HepG2 (cell line): ENCODE measurements at regions not wholly inside any gene's neighbourhood (a gene's known extent, or its start where the extent isn't known, plus 50 kb on each side); places are given as distances from the start of the nearest gene placed in this dataset.

Experiments
- ATAC-seq: fragments of 200-7000 bp; cut with Tn5 transposase; 3 replicates; pipeline ENCODE4 v1.9.1; 2020; ENCODE audit warnings: mild to moderate bottlenecking, moderate library complexity
- BruUV-seq: library from RNA; stranded (reverse); fragments of 400-500 nt; replicated peaks from 2 replicates; lab custom pipeline; 2021; lab: Mats Ljungman, UMichigan
- CTCF ChIA-PET: fragments of 300-600 bp; formaldehyde crosslinking; extraction: SDS; loops from one replicate; lab custom pipeline; 2021; ENCODE audit warnings: low total read pairs, inconsistent platforms, low intra/inter-chr PET ratio; lab: Yijun Ruan, JAX
- POLR2A ChIA-PET: fragments of 350-600 bp; sonication (Branson Sonifier 250); formaldehyde crosslinking; loops from one replicate; lab custom pipeline; 2020; ENCODE audit warnings: antibody characterized with exemption, inconsistent platforms; lab: Yijun Ruan, JAX
- DNase-seq: peaks from one replicate; pipeline ENCODE4 v3.0.0-alpha.2; 2015; ENCODE audit warnings: low spot score
- FAIRE-seq: peaks from 3 replicates; lab custom pipeline; 2011; peaks lifted over from hg19 to GRCh38; lab: Jason Lieb, UNC
- H2AFZ ChIP-seq: one replicate; pipeline ENCODE4 v1.6.1; 2011; ENCODE audit warnings: low read length, inconsistent platforms
- H3K27ac ChIP-seq: fragments of 300-600 bp; 3 replicates; pipeline ENCODE4 v1.8.0; 2011; ENCODE audit warnings: mixed run types, mild to moderate bottlenecking, mixed read lengths, low read length, inconsistent platforms; ENCODE audit not compliant: insufficient read depth; ENCODE audit errors: extremely low read length
- H3K27me3 ChIP-seq, 2 experiments: fragments of 200-600 bp in 1 of 2; 2 replicates in 1 of 2; 3 replicates in 1 of 2; pipeline versions ENCODE4 v1.6.0 to v1.8.0; 2011; ENCODE audit warnings: low read length in 2 of 2, mild to moderate bottlenecking in 2 of 2, moderate library complexity in 2 of 2, inconsistent platforms in 1 of 2; ENCODE audit not compliant: insufficient read depth in 2 of 2, control insufficient read depth in 1 of 2
- H3K36me3 ChIP-seq, 2 experiments: fragments of 200-600 bp in 1 of 2; replicated peaks in 1 of 2; 2 replicates in 1 of 2; 3 replicates in 1 of 2; pipeline versions ENCODE4 v1.5.1 to v1.8.0; 2011; ENCODE audit warnings: low read length in 2 of 2, inconsistent platforms in 1 of 2; ENCODE audit not compliant: insufficient read depth in 2 of 2, control insufficient read depth in 1 of 2
- H3K4me1 ChIP-seq: 2 replicates; pipeline ENCODE4 v1.5.1; 2012; ENCODE audit warnings: low read length, inconsistent platforms; ENCODE audit not compliant: insufficient read depth
- H3K4me2 ChIP-seq: 2 replicates; pipeline ENCODE4 v1.6.0; 2011; ENCODE audit warnings: low read depth, low read length, inconsistent platforms
- H3K4me3 ChIP-seq, 3 experiments: fragments of 200-600 bp in 1 of 3; sonication (generic), shearing (Covaris generic) in 1 of 3; replicated peaks in 1 of 3; 2 replicates each; pipeline ENCODE4 v1.5.1; 2011 to 2016; ENCODE audit warnings: low read length in 3 of 3, inconsistent platforms in 2 of 3, low read depth in 2 of 3, mild to moderate bottlenecking in 2 of 3, control low read depth in 1 of 3, mixed read lengths in 1 of 3; ENCODE audit not compliant: insufficient read depth in 1 of 3
- H3K79me2 ChIP-seq: one replicate; pipeline ENCODE4 v1.6.1; 2011; ENCODE audit warnings: low read length, inconsistent platforms; ENCODE audit not compliant: insufficient read depth
- H3K9ac ChIP-seq: 2 replicates; pipeline ENCODE4 v1.6.0; 2011; ENCODE audit warnings: mild to moderate bottlenecking, low read depth, low read length, inconsistent platforms; ENCODE audit not compliant: insufficient read depth
- H3K9me3 ChIP-seq: 2 replicates; pipeline ENCODE4 v1.5.1; 2012; ENCODE audit warnings: mild to moderate bottlenecking, low read length
- H4K20me1 ChIP-seq: 2 replicates; pipeline ENCODE4 v1.6.0; 2011; ENCODE audit warnings: inconsistent platforms, mild to moderate bottlenecking, low read length, moderate library complexity; ENCODE audit not compliant: insufficient read depth
- EEA1 ChIP-seq: sonication (generic); formaldehyde crosslinking; IDR thresholded peaks from 2 replicates; pipeline ENCODE4 v1.5.1; 2020; ENCODE audit warnings: mild to moderate bottlenecking, missing genetic modification reagents, borderline replicate concordance
- HINFP ChIP-seq: sonication (generic); formaldehyde crosslinking; IDR thresholded peaks from 2 replicates; pipeline ENCODE4 v1.4.0; 2020; ENCODE audit warnings: low read depth, mild to moderate bottlenecking, missing genetic modification reagents
- KLF6 ChIP-seq: IDR thresholded peaks from 2 replicates; pipeline ENCODE4 v1.8.0; 2016; ENCODE audit warnings: missing biosample characterization, missing genetic modification reagents
- MAX ChIP-seq: IDR thresholded peaks from 2 replicates; pipeline ENCODE4 v1.6.1; 2012; ENCODE audit warnings: inconsistent platforms
- NCOR1 ChIP-seq: fragments of 200-600 bp; sonication (generic); IDR thresholded peaks from 2 replicates; pipeline ENCODE4 v1.7.0; 2017; ENCODE audit warnings: antibody characterized with exemption, low read length, borderline replicate concordance
- RBM39 ChIP-seq: fragments of 200-400 bp; formaldehyde crosslinking; IDR thresholded peaks from one replicate; pipeline ENCODE4 v1.6.1; 2018; ENCODE audit warnings: antibody characterized with exemption, mild to moderate bottlenecking, low read depth, low read length; ENCODE audit not compliant: poor library complexity, severe bottlenecking
- SNAPC4 ChIP-seq: sonication (generic); formaldehyde crosslinking; IDR thresholded peaks from 2 replicates; pipeline ENCODE4 v1.4.0; 2020; ENCODE audit warnings: mild to moderate bottlenecking, missing genetic modification reagents
- SRSF9 ChIP-seq: fragments of 200-400 bp; formaldehyde crosslinking; IDR thresholded peaks from 2 replicates; pipeline ENCODE4 v1.6.1; 2018; ENCODE audit warnings: borderline replicate concordance, mild to moderate bottlenecking, low read depth, low read length; ENCODE audit not compliant: insufficient read depth, poor library complexity, severe bottlenecking
- ZFP1 ChIP-seq: IDR thresholded peaks from 2 replicates; pipeline ENCODE4 v1.6.1; 2016
- ZNF367 ChIP-seq: sonication (generic); formaldehyde crosslinking; IDR thresholded peaks from 2 replicates; pipeline ENCODE4 v1.4.0; 2020; ENCODE audit warnings: missing genetic modification reagents, borderline replicate concordance
- ZNF563 ChIP-seq: sonication (generic); formaldehyde crosslinking; IDR thresholded peaks from 2 replicates; pipeline ENCODE4 v1.8.0; 2022; ENCODE audit warnings: mild to moderate bottlenecking, moderate library complexity, missing genetic modification reagents
- WGBS: methylation state at CpG from one replicate; pipeline ENCODE4 v1.1.6; 2017; ENCODE audit warnings: low lambda C conversion rate; 5-methylcytosine and 5-hydroxymethylcytosine counted together
- in situ Hi-C: cut with HindIII; loops from 2 replicates; pipeline ENCODE4 v1.10.0; 2017; ENCODE audit warnings: low pct_unique_long_range_greater_than_20kb; ENCODE audit not compliant: extremely low pct_ligation_motif_present
- intact Hi-C: fragments of 100-400 bp; cut with micrococcal nuclease; formaldehyde crosslinking; loops from one replicate; pipeline ENCODE4 v1.10.0; 2022; ENCODE audit not compliant: unreplicated experiment

- Histone ChIP-seq H3K9me3 (no peaks in the 10 kb centered on the region), H3K79me2 (no peaks in the 10 kb centered on the region), H4K20me1 (no peaks in the 10 kb centered on the region), H3K27me3 (peaks cover 0 to 17% of the 10 kb centered on the region in 2 experiments; a peak in 1 of 5 replicates), H3K4me2 (no peak overlapping the region), H3K36me3 (no peaks in the 10 kb centered on the region), H3K9ac (no peak overlapping the region), H3K27ac (no peak overlapping the region), H3K4me1 (no peaks in the 10 kb centered on the region), H2AFZ (no peak overlapping the region), H3K4me3 (no peak overlapping the region)
- DNase-seq = no peak
- ChIA-PET CTCF (no interaction called here), POLR2A (no interaction called here)
- TF ChIP-seq ZFP1 = no peak
- TF ChIP-seq NCOR1 = no peak
- TF ChIP-seq SRSF9 = no peak
- in situ Hi-C loops (no loop called here), intact Hi-C loops (no loop called here)
- no TSS peak for BruUV-seq
- no peak for FAIRE-seq
- WGBS = 9% methylated on average over 3 of the region's 3 CpGs
- no peak for ATAC-seq
These were observed 129.6 kb downstream of the TFAP2C start for GRCh38 chr20:56758706-56759105.

GRCh38 chr20:56759741-56760278, 130.7 kb downstream of the TFAP2C start:
- Histone ChIP-seq H2AFZ (no peak overlapping the region), H3K9me3 (no peaks in the 10 kb centered on the region), H4K20me1 (no peaks in the 10 kb centered on the region), H3K79me2 (no peaks in the 10 kb centered on the region), H3K4me1 (no peaks in the 10 kb centered on the region), H3K9ac (no peak overlapping the region), H3K27ac (no peak overlapping the region), H3K36me3 (no peaks in the 10 kb centered on the region), H3K27me3 (peaks cover 0 to 17% of the 10 kb centered on the region in 2 experiments; a peak in 1 of 5 replicates), H3K4me3 (no peak overlapping the region), H3K4me2 (no peak overlapping the region)
- ChIA-PET CTCF (no interaction called here), POLR2A (no interaction called here)
- no TSS peak for BruUV-seq
- WGBS = 11% methylated on average over 8 of the region's 8 CpGs
- in situ Hi-C loops = no loop called here
- no peak for ATAC-seq
- intact Hi-C loops = no loop called here
- no peak for FAIRE-seq
- no peak for DNase-seq
- TF ChIP-seq EEA1 (CRISPR knock-in tag) (no peak), HINFP (CRISPR knock-in tag) (no peak), SNAPC4 (CRISPR knock-in tag) (no peak), ZNF563 (CRISPR knock-in tag) (no peak), ZNF367 (CRISPR knock-in tag) (no peak), MAX (no peak), KLF6 (CRISPR knock-in tag) (no peak), RBM39 (no peak)
